ENCODE measurements at regions not wholly inside any gene's neighbourhood (a gene's known extent, or its start where the extent isn't known, plus 50 kb on each side); places are given as distances from the start of the nearest gene placed in this dataset.

- no peak for DNase-seq
These were observed 944.5 kb downstream of the REEP3 start for GRCh38 chr10:64465653-64466052.

- no peak for DNase-seq
These were observed 947.0 kb downstream of the REEP3 start for GRCh38 chr10:64468219-64468618.

GRCh38 chr10:64476506-64476905 is 955.3 kb downstream of the REEP3 start:
- no peak for DNase-seq

GRCh38 chr10:64477791-64478190 is 956.6 kb downstream of the REEP3 start:
- DNase-seq = no peak

GRCh38 chr10:64484811-64485330 is 963.7 kb downstream of the REEP3 start:
- no peak for DNase-seq

GRCh38 chr10:64486149-64486548 is 964.9 kb downstream of the REEP3 start:
- no peak for DNase-seq

- DNase-seq = no peak
These were observed 965.7 kb downstream of the REEP3 start for GRCh38 chr10:64486901-64487300.

GRCh38 chr10:64494901-64495300 is 973.7 kb downstream of the REEP3 start:
- DNase-seq = no peak

GRCh38 chr10:64497306-64497705 is 976.1 kb downstream of the REEP3 start:
- no peak for DNase-seq

- no peak for DNase-seq
These were observed 980.6 kb downstream of the REEP3 start for GRCh38 chr10:64501807-64502206.

- DNase-seq = no peak
These were observed 981.7 kb downstream of the REEP3 start for GRCh38 chr10:64502936-64503335.

GRCh38 chr10:64503429-64503828 is 982.2 kb downstream of the REEP3 start:
- DNase-seq = no peak

GRCh38 chr10:64505501-64505900 is 984.3 kb downstream of the REEP3 start:
- DNase-seq = no peak

- no peak for DNase-seq
These were observed 985.8 kb downstream of the REEP3 start for GRCh38 chr10:64506963-64507362.

- no peak for DNase-seq
These were observed 986.4 kb downstream of the REEP3 start for GRCh38 chr10:64507651-64508028.

GRCh38 chr10:64508029-64508661 is 986.9 kb downstream of the REEP3 start:
- DNase-seq = no peak

GRCh38 chr10:64515970-64516699 is 994.9 kb downstream of the REEP3 start:
- no peak for DNase-seq

GRCh38 chr10:64518456-64518855 is 997.3 kb downstream of the REEP3 start:
- no peak for DNase-seq

GRCh38 chr10:64519427-64519826 is 998.2 kb downstream of the REEP3 start:
- DNase-seq = no peak

GRCh38 chr10:64519831-64520230 is 998.6 kb downstream of the REEP3 start:
- no peak for DNase-seq

- DNase-seq = no peak
These were observed 1002.0 kb downstream of the REEP3 start for GRCh38 chr10:64523065-64523759.

- no peak for DNase-seq
These were observed 1007.2 kb downstream of the REEP3 start for GRCh38 chr10:64528294-64529002.

- no peak for DNase-seq
These were observed 1007.8 kb downstream of the REEP3 start for GRCh38 chr10:64529003-64529350.
